Astrocyte of the hippocampus (primary cell): ENCODE measurements at regions not wholly inside any gene's neighbourhood (a gene's known extent, or its start where the extent isn't known, plus 50 kb on each side); places are given as distances from the start of the nearest gene placed in this dataset.
A peak's percentile ranks its signal among the peaks of the same experiment; 100 is the strongest.
"Not testable (repeated sequence)": the region's sequence is repeated elsewhere in the genome, so short reads cannot be mapped to it uniquely, and the experiment has no call there.

Source experiments
- DNase-seq: peaks from one replicate; pipeline ENCODE4 v3.0.0; 2011; ENCODE audit warnings: low read depth, low spot score

GRCh38 chr6:99141906-99142305, 194.2 kb upstream of the FBXL4 start:
- DNase-seq = not testable (repeated sequence)

GRCh38 chr6:99138445-99138844, 190.7 kb upstream of the FBXL4 start:
- no peak for DNase-seq

GRCh38 chr6:99137314-99137713, 189.6 kb upstream of the FBXL4 start:
- no peak for DNase-seq

GRCh38 chr6:99136488-99136887, 188.7 kb upstream of the FBXL4 start:
- DNase-seq = peak; percentile 35

GRCh38 chr6:99132026-99132635, 184.4 kb upstream of the FBXL4 start:
- peak; percentile 38 for DNase-seq

GRCh38 chr6:99130897-99131873, 183.4 kb upstream of the FBXL4 start:
- DNase-seq = no peak

GRCh38 chr6:99129835-99130234, 182.1 kb upstream of the FBXL4 start:
- no peak for DNase-seq

GRCh38 chr6:99121748-99122147, 174.0 kb upstream of the FBXL4 start:
- no peak for DNase-seq

- DNase-seq = no peak
These were observed 172.9 kb upstream of the FBXL4 start for GRCh38 chr6:99120641-99121040.

GRCh38 chr6:99119109-99120031, 171.6 kb upstream of the FBXL4 start:
- peak; percentile 70 for DNase-seq

- DNase-seq = no peak
These were observed 167.1 kb upstream of the FBXL4 start for GRCh38 chr6:99114769-99115406.

- DNase-seq = no peak
These were observed 163.8 kb upstream of the FBXL4 start for GRCh38 chr6:99111590-99111989.

GRCh38 chr6:99110029-99110428, 162.3 kb upstream of the FBXL4 start:
- DNase-seq = no peak

- no peak for DNase-seq
These were observed 156.5 kb upstream of the FBXL4 start for GRCh38 chr6:99104218-99104617.

- no peak for DNase-seq
These were observed 151.5 kb upstream of the FBXL4 start for GRCh38 chr6:99099243-99099642.

- DNase-seq = no peak
These were observed 148.4 kb upstream of the FBXL4 start for GRCh38 chr6:99096170-99096569.

GRCh38 chr6:99093456-99094190, 145.9 kb upstream of the FBXL4 start:
- DNase-seq = no peak

- DNase-seq = no peak
These were observed 144.7 kb upstream of the FBXL4 start for GRCh38 chr6:99092461-99092860.

- DNase-seq = no peak
These were observed 144.2 kb upstream of the FBXL4 start for GRCh38 chr6:99091985-99092384.

- no peak for DNase-seq
These were observed 132.4 kb upstream of the FBXL4 start for GRCh38 chr6:99080191-99080590.

- no peak for DNase-seq
These were observed 131.3 kb upstream of the FBXL4 start for GRCh38 chr6:99079058-99079457.
